Breast epithelium (tissue), 4 donors: ENCODE measurements at regions not wholly inside any gene's neighbourhood (a gene's known extent, or its start where the extent isn't known, plus 50 kb on each side); places are given as distances from the start of the nearest gene placed in this dataset.
A peak's percentile ranks its signal among the peaks of the same experiment; 100 is the strongest.

ENCODE experiments used
- DNase-seq, 2 donors: peaks; one replicate each; pipeline ENCODE4 v3.0.0-alpha.2; 2019; ENCODE audit warnings: low spot score in 2 of 2
- H3K27ac ChIP-seq, 2 donors: fragments of 200-600 bp; sonication (generic) in 1 of 2; one replicate each; pipeline ENCODE4 v1.5.1; 2016 to 2019; ENCODE audit warnings: mild to moderate bottlenecking in 1 of 2
- H3K27me3 ChIP-seq, 2 donors: fragments of 200-600 bp; sonication (generic) in 1 of 2; one replicate each; pipeline versions ENCODE4 v1.5.1 to v1.6.0; 2017 to 2019; ENCODE audit warnings: control low read depth in 1 of 2, mild to moderate bottlenecking in 1 of 2
- H3K36me3 ChIP-seq: fragments of 200-600 bp; one replicate; pipeline ENCODE4 v1.5.1; 2019
- H3K4me1 ChIP-seq, 2 donors: fragments of 200-600 bp; sonication (generic); one replicate each; pipeline ENCODE4 v1.5.1; 2016 to 2019; ENCODE audit warnings: control low read depth in 1 of 2
- H3K4me3 ChIP-seq, 3 donors: fragments of 200-600 bp; sonication (generic); 1 replicate in 2 of 3; 2 replicates in 1 of 3; pipeline ENCODE4 v1.5.1; 2016 to 2019; ENCODE audit warnings: mild to moderate bottlenecking in 3 of 3, moderate library complexity in 2 of 3
- H3K9me3 ChIP-seq, 2 donors: fragments of 200-600 bp; sonication (generic) in 1 of 2; one replicate each; pipeline ENCODE4 v1.5.1; 2016 to 2019; ENCODE audit warnings: control low read depth in 1 of 2
- POLR2A ChIP-seq: fragments of 450-650 bp; IDR thresholded peaks from one replicate; pipeline ENCODE4 v1.6.1; 2016; ENCODE audit warnings: antibody characterized with exemption, mild to moderate bottlenecking, moderate library complexity
- POLR2AphosphoS5 ChIP-seq, 3 donors: sonication (generic); formaldehyde crosslinking; IDR thresholded peaks; one replicate each; pipeline ENCODE4 v1.6.1; 2017; ENCODE audit warnings: antibody characterized with exemption in 3 of 3
- intact Hi-C: fragments of 100-400 bp; cut with DNase I; formaldehyde crosslinking; loops from one replicate; pipeline ENCODE4 v1.15.1; 2023; ENCODE audit warnings: low total_unique reads
- TF ChIP-seq, protein P1 (sequence below), 3 donors: fragments of 450-650 bp; IDR thresholded peaks; one replicate each; pipeline ENCODE4 v1.5.1; 2016 to 2017; ENCODE audit warnings: antibody characterized with exemption in 3 of 3, mild to moderate bottlenecking in 3 of 3, moderate library complexity in 3 of 3

DNA sequence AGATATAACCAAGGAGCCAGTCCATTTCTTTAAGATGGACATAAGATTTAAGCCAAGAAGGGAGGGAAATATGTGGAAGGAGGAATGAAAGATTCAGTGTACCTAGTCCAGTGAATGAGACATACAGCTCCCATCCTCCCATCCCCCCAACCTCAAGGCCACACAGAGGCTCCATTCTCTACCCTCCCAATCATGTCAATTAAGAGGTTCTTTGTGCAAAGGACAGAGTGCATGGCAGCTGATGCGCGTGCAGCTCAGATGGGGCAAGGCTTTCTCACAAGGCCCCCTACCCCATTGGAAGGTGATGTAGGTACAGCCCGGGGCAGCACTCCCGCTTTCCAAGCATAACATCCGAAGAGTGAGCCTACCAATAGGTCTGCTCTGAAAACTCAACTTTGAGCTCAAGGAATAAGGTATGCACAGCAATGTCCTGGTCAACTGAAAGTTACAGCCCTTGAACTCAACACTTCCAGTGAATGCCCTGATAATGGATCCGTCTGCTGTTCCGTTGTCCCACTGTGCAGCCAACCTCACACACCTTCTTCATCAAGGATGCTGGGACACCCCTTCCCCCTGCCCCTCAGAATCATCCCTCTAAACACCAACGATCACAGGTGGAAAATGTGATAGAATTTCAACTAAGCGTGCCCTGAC is 458.1 kb downstream of the SOX9 start:
- no peak overlapping the region for H3K27ac ChIP-seq
- TF ChIP-seq POLR2A: no peak
- no peak for TF ChIP-seq POLR2AphosphoS5 (IDR thresholded peaks at IDR 0.05)
- TF ChIP-seq, protein P1, sequence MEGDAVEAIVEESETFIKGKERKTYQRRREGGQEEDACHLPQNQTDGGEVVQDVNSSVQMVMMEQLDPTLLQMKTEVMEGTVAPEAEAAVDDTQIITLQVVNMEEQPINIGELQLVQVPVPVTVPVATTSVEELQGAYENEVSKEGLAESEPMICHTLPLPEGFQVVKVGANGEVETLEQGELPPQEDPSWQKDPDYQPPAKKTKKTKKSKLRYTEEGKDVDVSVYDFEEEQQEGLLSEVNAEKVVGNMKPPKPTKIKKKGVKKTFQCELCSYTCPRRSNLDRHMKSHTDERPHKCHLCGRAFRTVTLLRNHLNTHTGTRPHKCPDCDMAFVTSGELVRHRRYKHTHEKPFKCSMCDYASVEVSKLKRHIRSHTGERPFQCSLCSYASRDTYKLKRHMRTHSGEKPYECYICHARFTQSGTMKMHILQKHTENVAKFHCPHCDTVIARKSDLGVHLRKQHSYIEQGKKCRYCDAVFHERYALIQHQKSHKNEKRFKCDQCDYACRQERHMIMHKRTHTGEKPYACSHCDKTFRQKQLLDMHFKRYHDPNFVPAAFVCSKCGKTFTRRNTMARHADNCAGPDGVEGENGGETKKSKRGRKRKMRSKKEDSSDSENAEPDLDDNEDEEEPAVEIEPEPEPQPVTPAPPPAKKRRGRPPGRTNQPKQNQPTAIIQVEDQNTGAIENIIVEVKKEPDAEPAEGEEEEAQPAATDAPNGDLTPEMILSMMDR (IDR thresholded peaks at IDR 0.05): no peak
- H3K4me1 ChIP-seq: no peaks in the 10 kb centered on the region
- no peaks in the 10 kb centered on the region for H3K36me3 ChIP-seq
- H3K27me3 ChIP-seq: peaks cover 0 to 17% of the 10 kb centered on the region in 2 donors
- H3K4me3 ChIP-seq: no peak overlapping the region
- intact Hi-C loops: no loop called here
- no peak for DNase-seq
- H3K9me3 ChIP-seq: no peaks in the 10 kb centered on the region

GRCh38 chr17:72579990-72580320 is 459.1 kb downstream of the SOX9 start:
- Histone ChIP-seq H3K9me3 (no peaks in the 10 kb centered on the region), H3K36me3 (no peaks in the 10 kb centered on the region), H3K4me1 (no peaks in the 10 kb centered on the region), H3K27me3 (peaks cover 0 to 16% of the 10 kb centered on the region in 2 donors), H3K4me3 (no peak overlapping the region), H3K27ac (peak overlapping the region in 1 of 2 donors; percentile 68)
- no peak for DNase-seq
- intact Hi-C loops: no loop called here
- TF ChIP-seq POLR2A: no peak
- no peak for TF ChIP-seq POLR2AphosphoS5 (IDR thresholded peaks at IDR 0.05)
- TF ChIP-seq, protein P1 (IDR thresholded peaks at IDR 0.05): no peak

GRCh38 chr17:72580321-72581127 is 459.7 kb downstream of the SOX9 start:
- no peak overlapping the region for H3K4me3 ChIP-seq
- intact Hi-C loops: no loop called here

DNA sequence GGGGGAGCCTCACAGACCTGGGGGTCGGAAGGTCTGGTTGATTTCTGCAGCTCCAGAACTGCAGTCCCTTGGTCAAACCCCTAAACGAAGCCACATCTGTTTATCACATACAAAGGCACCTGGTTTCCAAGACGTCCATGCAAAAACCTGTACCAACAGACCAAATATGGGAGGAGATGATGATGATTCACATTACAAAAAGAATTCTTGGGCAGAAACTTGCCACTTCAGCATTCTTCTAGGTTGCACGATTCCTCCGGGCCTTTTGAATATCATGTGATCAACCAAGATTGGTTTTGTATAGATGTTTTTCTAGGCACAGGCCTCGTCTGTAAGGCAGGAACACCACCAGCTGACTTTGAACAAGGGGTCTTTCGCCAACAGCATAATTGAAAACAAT is 466.3 kb downstream of the SOX9 start:
- Histone ChIP-seq H3K27ac (no peak overlapping the region), H3K27me3 (peaks cover 0 to 19% of the 10 kb centered on the region in 2 donors), H3K4me3 (no peak overlapping the region), H3K9me3 (no peaks in the 10 kb centered on the region), H3K36me3 (no peaks in the 10 kb centered on the region), H3K4me1 (no peaks in the 10 kb centered on the region)
- DNase-seq: no peak
- TF ChIP-seq POLR2A: no peak
- intact Hi-C loops: no loop called here

More at GRCh38 chr17:72580321-72581127, 459.7 kb downstream of the SOX9 start:
- H3K9me3 ChIP-seq: no peaks in the 10 kb centered on the region
- DNase-seq: peak; percentile 66 to 82
- H3K36me3 ChIP-seq: no peaks in the 10 kb centered on the region
- peak in 1 of 3 donors; percentile 35 for TF ChIP-seq POLR2AphosphoS5 (IDR thresholded peaks at IDR 0.05)
- TF ChIP-seq, protein P1 (IDR thresholded peaks at IDR 0.05): peak in 1 of 3 donors; percentile 56
- TF ChIP-seq POLR2A: no peak
- no peaks in the 10 kb centered on the region for H3K4me1 ChIP-seq
- peak overlapping the region in 1 of 2 donors; percentile 68 for H3K27ac ChIP-seq
- peaks cover 0 to 10% of the 10 kb centered on the region in 2 donors for H3K27me3 ChIP-seq

- no peaks in the 10 kb centered on the region for H3K36me3 ChIP-seq
- no peak for TF ChIP-seq POLR2A
- no peak for TF ChIP-seq POLR2AphosphoS5 (IDR thresholded peaks at IDR 0.05)
- TF ChIP-seq, protein P1 (IDR thresholded peaks at IDR 0.05): no peak
- intact Hi-C loops: no loop called here
- H3K4me1 ChIP-seq: no peaks in the 10 kb centered on the region
- no peak overlapping the region for H3K27ac ChIP-seq
- DNase-seq: no peak
- no peaks in the 10 kb centered on the region for H3K9me3 ChIP-seq
- H3K27me3 ChIP-seq: peaks cover 0 to 26% of the 10 kb centered on the region in 2 donors
- H3K4me3 ChIP-seq: no peak overlapping the region
Measured at GRCh38 chr17:72587773-72588511, 467.1 kb downstream of the SOX9 start.
